SU-DHL-6 (cell line): ENCODE measurements at regions not wholly inside any gene's neighbourhood (a gene's known extent, or its start where the extent isn't known, plus 50 kb on each side); places are given as distances from the start of the nearest gene placed in this dataset.

Source experiments
- H2AFZ ChIP-seq: fragments of 200-600 bp; sonication (generic); 2 replicates; pipeline ENCODE4 v1.6.1; 2014; ENCODE audit warnings: low read depth, mild to moderate bottlenecking, moderate library complexity, mixed read lengths, antibody characterized with exemption, low read length; ENCODE audit not compliant: severe bottlenecking
- H3F3A ChIP-seq: fragments of 200-600 bp; shearing (Covaris generic); 2 replicates; pipeline ENCODE4 v1.6.0; 2016; ENCODE audit warnings: antibody characterized with exemption, mild to moderate bottlenecking; ENCODE audit not compliant: insufficient read depth
- H3K27ac ChIP-seq: fragments of 200-600 bp; sonication (generic); 2 replicates; pipeline ENCODE4 v1.5.1; 2016; ENCODE audit warnings: low read depth, mild to moderate bottlenecking, low read length, moderate library complexity, mixed read lengths
- H3K27me3 ChIP-seq: fragments of 200-600 bp; sonication (generic), shearing (Covaris generic); 2 replicates; pipeline ENCODE4 v1.6.0; 2014; ENCODE audit warnings: mild to moderate bottlenecking, low read length
- H3K36me3 ChIP-seq: fragments of 200-600 bp; sonication (generic); 2 replicates; pipeline ENCODE4 v1.6.1; 2014; ENCODE audit warnings: mild to moderate bottlenecking, low read length, mixed read lengths
- H3K4me2 ChIP-seq: fragments of 300-600, 200-600 bp; shearing (Covaris generic), sonication (generic); 2 replicates; pipeline ENCODE4 v1.6.0; 2014; ENCODE audit warnings: low read length, low read depth, mild to moderate bottlenecking; ENCODE audit not compliant: poor library complexity, severe bottlenecking
- H3K4me3 ChIP-seq: fragments of 200-600 bp; sonication (generic); 2 replicates; pipeline ENCODE4 v1.5.1; 2014; ENCODE audit warnings: antibody characterized with exemption, low read length, mild to moderate bottlenecking, mixed read lengths; ENCODE audit not compliant: insufficient read depth, poor library complexity, severe bottlenecking
- H3K79me2 ChIP-seq: fragments of 200-600 bp; sonication (generic); 2 replicates; pipeline ENCODE4 v1.6.1; 2014; ENCODE audit warnings: mild to moderate bottlenecking, low read length, moderate library complexity; ENCODE audit not compliant: insufficient read depth
- H3K9ac ChIP-seq: fragments of 200-600 bp; sonication (generic); 2 replicates; pipeline ENCODE4 v1.7.0; 2014; ENCODE audit warnings: mild to moderate bottlenecking, low read length
- H3K9me2 ChIP-seq: fragments of 200-600 bp; sonication (generic); replicated peaks from 2 replicates; pipeline ENCODE4 v1.6.1; 2014; ENCODE audit warnings: low read length; ENCODE audit not compliant: insufficient read depth
- H3K9me3 ChIP-seq: fragments of 200-600 bp; sonication (generic); 2 replicates; pipeline ENCODE4 v1.6.1; 2014; ENCODE audit warnings: low read length, mixed read lengths; ENCODE audit not compliant: insufficient read depth
- H4K20me1 ChIP-seq: fragments of 200-600 bp; sonication (generic); 2 replicates; pipeline ENCODE4 v1.6.1; 2014; ENCODE audit warnings: low read depth, mild to moderate bottlenecking, antibody characterized with exemption, low read length, moderate library complexity, mixed read lengths
- EZH2phosphoT487 ChIP-seq: fragments of 200-600 bp; sonication (generic), shearing (Covaris generic); conservative IDR thresholded peaks from 2 replicates; pipeline ENCODE4 v1.6.1; 2018; ENCODE audit warnings: mild to moderate bottlenecking, antibody characterized with exemption, low read length, moderate library complexity, mixed read lengths
- TF ChIP-seq, protein P1 (sequence below): fragments of 200-600 bp; sonication (generic); IDR thresholded peaks from one replicate; pipeline ENCODE4 v1.5.1; 2017; ENCODE audit warnings: antibody characterized with exemption, mild to moderate bottlenecking, low read length, moderate library complexity; ENCODE audit not compliant: insufficient read depth, poor library complexity, severe bottlenecking

DNA sequence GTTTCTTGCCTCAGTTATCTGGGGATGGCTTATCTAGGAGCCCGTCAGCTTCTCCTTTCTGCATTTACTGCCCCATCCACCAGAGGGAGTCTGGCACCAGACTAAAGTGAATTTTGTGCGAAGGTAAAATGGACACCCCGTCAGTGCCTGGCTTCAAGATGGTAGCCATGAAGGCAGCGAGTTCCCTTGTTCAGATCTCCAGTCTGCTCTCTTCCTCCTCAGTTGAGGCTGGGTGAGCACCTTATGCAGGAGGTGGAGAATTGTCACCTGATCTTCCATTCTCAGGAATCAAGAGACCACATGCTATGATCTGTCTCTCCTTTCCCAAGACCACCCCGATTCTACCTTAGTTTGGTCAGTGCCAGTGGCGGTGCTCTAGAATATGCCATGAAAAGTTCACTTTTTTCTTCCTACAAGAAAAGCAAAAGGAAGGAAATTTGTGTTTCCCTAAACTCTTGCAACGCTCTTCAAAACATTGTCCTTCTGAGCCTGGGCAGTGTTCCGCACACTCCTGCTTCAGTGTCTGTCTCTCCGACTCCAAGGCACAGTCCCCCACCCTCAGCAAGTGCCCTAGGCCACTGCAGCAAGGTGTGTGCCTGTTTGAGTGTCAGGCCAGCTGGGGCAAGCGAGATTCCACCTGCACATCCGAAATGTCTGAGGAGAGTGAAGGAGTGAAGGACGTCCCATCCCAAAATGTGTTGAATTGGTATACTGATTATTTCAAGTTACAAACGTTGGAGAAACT, 168.6 kb downstream of the SS18 start:
- TF ChIP-seq EZH2phosphoT487, result no peak
- TF ChIP-seq, protein P1, sequence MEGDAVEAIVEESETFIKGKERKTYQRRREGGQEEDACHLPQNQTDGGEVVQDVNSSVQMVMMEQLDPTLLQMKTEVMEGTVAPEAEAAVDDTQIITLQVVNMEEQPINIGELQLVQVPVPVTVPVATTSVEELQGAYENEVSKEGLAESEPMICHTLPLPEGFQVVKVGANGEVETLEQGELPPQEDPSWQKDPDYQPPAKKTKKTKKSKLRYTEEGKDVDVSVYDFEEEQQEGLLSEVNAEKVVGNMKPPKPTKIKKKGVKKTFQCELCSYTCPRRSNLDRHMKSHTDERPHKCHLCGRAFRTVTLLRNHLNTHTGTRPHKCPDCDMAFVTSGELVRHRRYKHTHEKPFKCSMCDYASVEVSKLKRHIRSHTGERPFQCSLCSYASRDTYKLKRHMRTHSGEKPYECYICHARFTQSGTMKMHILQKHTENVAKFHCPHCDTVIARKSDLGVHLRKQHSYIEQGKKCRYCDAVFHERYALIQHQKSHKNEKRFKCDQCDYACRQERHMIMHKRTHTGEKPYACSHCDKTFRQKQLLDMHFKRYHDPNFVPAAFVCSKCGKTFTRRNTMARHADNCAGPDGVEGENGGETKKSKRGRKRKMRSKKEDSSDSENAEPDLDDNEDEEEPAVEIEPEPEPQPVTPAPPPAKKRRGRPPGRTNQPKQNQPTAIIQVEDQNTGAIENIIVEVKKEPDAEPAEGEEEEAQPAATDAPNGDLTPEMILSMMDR, result peak; percentile 96
- Histone ChIP-seq H3K9me2 (no peaks in the 10 kb centered on the region), H3K4me3 (no peak overlapping the region), H3F3A (no peaks in the 10 kb centered on the region), H3K4me2 (peak overlapping the region; percentile 7), H2AFZ (peak overlapping the region; percentile 63), H3K79me2 (no peaks in the 10 kb centered on the region), H3K9ac (no peak overlapping the region), H3K9me3 (no peaks in the 10 kb centered on the region), H3K36me3 (no peaks in the 10 kb centered on the region), H4K20me1 (no peaks in the 10 kb centered on the region), H3K27ac (no peak overlapping the region), H3K27me3 (no peaks in the 10 kb centered on the region)

DNA sequence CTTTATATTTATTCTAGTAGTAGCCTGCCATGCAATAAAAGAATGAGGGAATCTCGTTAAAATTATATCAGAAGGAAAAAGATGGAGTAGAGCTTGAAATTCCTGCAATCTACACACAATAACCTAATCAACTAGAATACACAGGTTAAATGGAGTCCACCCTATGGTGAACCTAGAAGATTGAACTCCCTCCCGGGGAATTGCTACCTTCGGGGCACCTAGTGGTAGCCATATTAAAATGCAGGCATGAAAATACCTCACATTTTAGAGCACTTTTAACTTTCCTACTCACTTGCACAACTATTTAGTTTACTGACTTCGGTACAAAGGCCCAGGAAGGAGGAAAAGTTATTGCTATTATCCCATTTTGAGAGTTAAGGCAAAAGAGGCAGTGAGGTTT, 174.5 kb downstream of the SS18 start:
- no peaks in the 10 kb centered on the region for H3K36me3 ChIP-seq
- no peaks in the 10 kb centered on the region for H3F3A ChIP-seq
- H3K9me2 ChIP-seq, result no peaks in the 10 kb centered on the region
- no peaks in the 10 kb centered on the region for H3K27me3 ChIP-seq
- no peak overlapping the region for H2AFZ ChIP-seq
- no peak overlapping the region for H3K9ac ChIP-seq
- H3K9me3 ChIP-seq, result no peaks in the 10 kb centered on the region
- TF ChIP-seq EZH2phosphoT487, result no peak
- TF ChIP-seq, protein P1, result peak; percentile 35
- no peaks in the 10 kb centered on the region for H3K79me2 ChIP-seq
- H4K20me1 ChIP-seq, result no peaks in the 10 kb centered on the region
- no peak overlapping the region for H3K27ac ChIP-seq
- no peak overlapping the region for H3K4me2 ChIP-seq
- H3K4me3 ChIP-seq, result no peak overlapping the region

DNA sequence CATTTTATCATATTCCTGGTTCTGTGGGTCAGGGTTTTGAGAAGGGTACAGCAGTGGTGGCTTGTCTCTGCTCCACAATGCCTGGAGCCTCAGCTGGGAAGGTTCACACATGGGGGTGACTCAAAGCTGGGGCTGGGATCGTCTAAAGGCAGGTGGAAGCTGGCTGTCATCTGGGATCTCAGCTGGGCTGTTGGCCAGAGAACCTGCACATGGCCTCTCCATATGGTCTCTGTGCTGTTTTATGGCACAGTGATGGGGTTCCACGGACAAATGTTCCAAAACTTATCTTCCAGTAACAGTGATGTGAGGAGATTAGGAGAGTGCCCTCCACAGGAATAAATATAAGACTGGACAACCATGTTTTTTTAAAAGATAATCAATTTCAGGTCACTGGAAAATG, 191.4 kb downstream of the SS18 start:
- Histone ChIP-seq H3K27me3 (no peaks in the 10 kb centered on the region), H3K79me2 (no peaks in the 10 kb centered on the region), H2AFZ (no peak overlapping the region), H4K20me1 (no peaks in the 10 kb centered on the region), H3K4me2 (no peak overlapping the region), H3K27ac (no peak overlapping the region), H3K36me3 (no peaks in the 10 kb centered on the region), H3K4me3 (no peak overlapping the region), H3K9me3 (no peaks in the 10 kb centered on the region), H3K9ac (no peak overlapping the region), H3F3A (no peaks in the 10 kb centered on the region), H3K9me2 (no peaks in the 10 kb centered on the region)
- no peak for TF ChIP-seq EZH2phosphoT487
- TF ChIP-seq, protein P1, result no peak
